ENCODE measurements at regions not wholly inside any gene's neighbourhood (a gene's known extent, or its start where the extent isn't known, plus 50 kb on each side); places are given as distances from the start of the nearest gene placed in this dataset.

GRCh38 chr2:7803515-7803914 lies 878.3 kb upstream of the ID2 start:
- intact Hi-C loops (cut with micrococcal nuclease), result no loop called here
- CTCF ChIA-PET, result interaction anchor here (1.0 kb wide), 1 partner anchor 10 kb away, joined by 3 read pairs; no protein-coding TSS in a partner anchor
- H3K27me3 Mint-ChIP-seq (ENCODE audit: low read depth), result no peaks in the 10 kb centered on the region
- no peak for DNase-seq
- peaks cover 4% of the 10 kb centered on the region for H3K36me3 Mint-ChIP-seq (ENCODE audit: low read depth)
- H3K27ac Mint-ChIP-seq, result no peak overlapping the region
- no peak overlapping the region for H3K4me3 Mint-ChIP-seq
- H3K4me1 Mint-ChIP-seq (ENCODE audit: low read depth), result no peaks in the 10 kb centered on the region
- peaks cover 19% of the 10 kb centered on the region for H3K9me3 Mint-ChIP-seq

DNA sequence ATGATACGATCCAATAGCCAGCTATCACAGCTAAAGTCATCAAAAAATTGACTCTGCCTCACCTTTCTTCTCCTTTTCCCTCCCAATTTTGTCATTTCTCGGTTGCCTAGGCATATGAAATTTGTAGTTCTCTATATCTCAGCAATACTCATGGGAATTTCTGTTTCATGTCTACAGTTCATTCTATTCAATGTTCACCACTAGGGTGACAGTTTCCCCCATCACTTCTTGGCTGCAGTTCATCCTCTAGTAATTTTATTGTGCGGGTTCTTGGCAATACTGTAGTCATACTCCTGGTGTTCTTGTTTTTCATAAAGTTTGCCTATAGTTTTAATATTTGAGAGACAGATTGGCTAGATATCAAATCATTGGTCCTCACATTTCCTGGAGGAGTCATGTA lies 872.2 kb upstream of the ID2 start:
- H3K9me3 Mint-ChIP-seq, result peaks cover 1% of the 10 kb centered on the region
- no peak overlapping the region for H3K27ac Mint-ChIP-seq
- H3K4me1 Mint-ChIP-seq (ENCODE audit: low read depth), result no peaks in the 10 kb centered on the region
- DNase-seq, result no peak
- intact Hi-C loops (cut with micrococcal nuclease), result no loop called here
- H3K4me3 Mint-ChIP-seq, result no peak overlapping the region
- no peaks in the 10 kb centered on the region for H3K27me3 Mint-ChIP-seq (ENCODE audit: low read depth)
- CTCF ChIA-PET, result interaction anchor here (0.6 kb wide), 1 partner anchor 300 kb away, joined by 3 read pairs; no protein-coding TSS in a partner anchor
- H3K36me3 Mint-ChIP-seq (ENCODE audit: low read depth), result no peaks in the 10 kb centered on the region

- intact Hi-C loops (cut with micrococcal nuclease), result no loop called here
- CTCF ChIA-PET, result no interaction called here
Measured at GRCh38 chr2:7811073-7811472, 870.8 kb upstream of the ID2 start.

DNA sequence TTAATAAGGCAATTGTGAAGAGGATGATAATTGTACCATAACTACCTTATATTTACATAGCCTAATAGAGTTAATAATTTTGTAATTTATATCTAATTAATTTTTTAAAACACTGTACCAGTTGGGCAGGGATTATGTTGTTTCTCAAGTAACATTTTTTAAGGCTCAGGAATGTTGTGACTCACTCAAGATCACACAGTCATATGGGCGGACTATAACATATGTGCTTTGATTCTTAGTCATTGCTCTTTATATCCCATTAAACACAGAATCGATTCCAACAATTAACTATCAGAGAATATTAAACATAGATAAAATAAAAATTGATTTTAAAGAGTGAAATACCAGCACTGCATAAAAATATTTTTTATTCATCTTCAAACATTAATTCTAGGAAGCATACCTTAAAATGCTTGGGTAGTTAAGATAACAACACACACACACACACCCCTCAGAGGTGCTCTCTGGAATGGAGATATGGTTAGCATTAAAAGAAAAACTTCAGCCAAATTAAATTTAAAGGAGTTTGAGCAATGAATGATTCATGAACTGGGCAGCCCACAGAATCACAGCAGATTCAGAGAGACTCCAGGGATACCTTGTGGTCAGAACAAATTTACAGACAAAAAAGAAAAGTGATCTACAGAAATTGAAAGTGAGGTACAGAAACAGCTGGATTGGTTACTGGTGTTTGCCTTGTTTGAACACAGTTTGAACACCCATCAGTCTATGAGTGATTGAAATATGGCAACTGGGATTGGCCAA lies 869.4 kb upstream of the ID2 start:
- Mint-ChIP-seq H3K27me3 (ENCODE audit: low read depth) (no peaks in the 10 kb centered on the region), H3K9me3 (no peaks in the 10 kb centered on the region), H3K36me3 (ENCODE audit: low read depth) (no peaks in the 10 kb centered on the region), H3K27ac (no peak overlapping the region), H3K4me3 (no peak overlapping the region), H3K4me1 (ENCODE audit: low read depth) (no peaks in the 10 kb centered on the region)
- CTCF ChIA-PET, result no interaction called here
- DNase-seq, result no peak
- intact Hi-C loops (cut with micrococcal nuclease), result no loop called here

More at GRCh38 chr2:7811073-7811472, 870.8 kb upstream of the ID2 start:
- H3K9me3 Mint-ChIP-seq, result peaks cover 1% of the 10 kb centered on the region
- H3K27ac Mint-ChIP-seq, result no peak overlapping the region
- H3K4me3 Mint-ChIP-seq, result no peak overlapping the region
- no peak for DNase-seq
- no peaks in the 10 kb centered on the region for H3K27me3 Mint-ChIP-seq (ENCODE audit: low read depth)
- H3K4me1 Mint-ChIP-seq (ENCODE audit: low read depth), result no peaks in the 10 kb centered on the region
- no peaks in the 10 kb centered on the region for H3K36me3 Mint-ChIP-seq (ENCODE audit: low read depth)

GRCh38 chr2:7813541-7814292 lies 868.1 kb upstream of the ID2 start:
- H3K4me1 Mint-ChIP-seq (ENCODE audit: low read depth), result no peaks in the 10 kb centered on the region
- CTCF ChIA-PET, result interaction anchor here (0.8 kb wide), 1 partner anchor 10 kb away, joined by 3 read pairs; no protein-coding TSS in a partner anchor
- H3K27ac Mint-ChIP-seq, result no peak overlapping the region
- intact Hi-C loops (cut with micrococcal nuclease), result no loop called here
- no peak for DNase-seq
- H3K9me3 Mint-ChIP-seq, result no peaks in the 10 kb centered on the region
- no peaks in the 10 kb centered on the region for H3K36me3 Mint-ChIP-seq (ENCODE audit: low read depth)
- H3K27me3 Mint-ChIP-seq (ENCODE audit: low read depth), result no peaks in the 10 kb centered on the region
- no peak overlapping the region for H3K4me3 Mint-ChIP-seq

GRCh38 chr2:7815726-7816125 lies 866.1 kb upstream of the ID2 start:
- no peak overlapping the region for H3K27ac Mint-ChIP-seq
- intact Hi-C loops (cut with micrococcal nuclease), result no loop called here
- no peak for DNase-seq
- no peak overlapping the region for H3K4me3 Mint-ChIP-seq
- H3K27me3 Mint-ChIP-seq (ENCODE audit: low read depth), result no peaks in the 10 kb centered on the region
- H3K9me3 Mint-ChIP-seq, result no peaks in the 10 kb centered on the region
- H3K4me1 Mint-ChIP-seq (ENCODE audit: low read depth), result no peaks in the 10 kb centered on the region
- CTCF ChIA-PET, result interaction anchor here (0.6 to 0.7 kb wide), 2 partner anchors 12 to 357 kb away, joined by 3 read pairs; no protein-coding TSS in a partner anchor
- no peaks in the 10 kb centered on the region for H3K36me3 Mint-ChIP-seq (ENCODE audit: low read depth)

DNA sequence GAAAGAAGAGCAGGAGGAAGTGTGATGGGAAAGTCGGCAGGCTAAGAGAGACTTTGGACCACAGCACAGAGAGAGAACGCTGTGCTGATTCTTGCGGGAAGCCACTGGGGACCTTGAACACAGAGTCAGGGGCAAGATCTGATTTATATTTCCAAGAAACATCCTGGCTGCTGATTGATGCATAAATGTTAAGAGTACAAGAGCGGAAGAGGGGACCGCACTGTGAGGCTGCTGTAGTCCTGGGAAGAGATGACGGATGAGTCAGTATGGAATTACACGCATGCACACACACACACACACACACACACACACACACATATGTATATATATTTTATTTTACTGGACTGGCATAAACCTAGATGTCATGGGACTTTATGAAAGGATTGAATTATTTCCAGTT lies 865.6 kb upstream of the ID2 start:
- DNase-seq, result no peak
- intact Hi-C loops (cut with micrococcal nuclease), result no loop called here
- Mint-ChIP-seq H3K9me3 (no peaks in the 10 kb centered on the region), H3K4me1 (ENCODE audit: low read depth) (no peaks in the 10 kb centered on the region), H3K27me3 (ENCODE audit: low read depth) (no peaks in the 10 kb centered on the region), H3K27ac (no peak overlapping the region), H3K4me3 (no peak overlapping the region), H3K36me3 (ENCODE audit: low read depth) (no peaks in the 10 kb centered on the region)
- CTCF ChIA-PET, result no interaction called here

GRCh38 chr2:7816944-7817343 lies 864.9 kb upstream of the ID2 start:
- Mint-ChIP-seq H3K36me3 (ENCODE audit: low read depth) (no peaks in the 10 kb centered on the region), H3K27me3 (ENCODE audit: low read depth) (no peaks in the 10 kb centered on the region), H3K27ac (no peak overlapping the region), H3K4me1 (ENCODE audit: low read depth) (no peaks in the 10 kb centered on the region), H3K4me3 (no peak overlapping the region), H3K9me3 (no peaks in the 10 kb centered on the region)
- intact Hi-C loops (cut with micrococcal nuclease), result no loop called here
- DNase-seq, result no peak
- CTCF ChIA-PET, result no interaction called here

GRCh38 chr2:7819316-7819715 lies 862.5 kb upstream of the ID2 start:
- CTCF ChIA-PET, result interaction anchor here (0.7 kb wide), 1 partner anchor 626 kb away, joined by 3 read pairs; no protein-coding TSS in a partner anchor
- H3K36me3 Mint-ChIP-seq (ENCODE audit: low read depth), result no peaks in the 10 kb centered on the region
- no peak overlapping the region for H3K4me3 Mint-ChIP-seq
- DNase-seq, result no peak
- H3K27ac Mint-ChIP-seq, result no peak overlapping the region
- no peaks in the 10 kb centered on the region for H3K9me3 Mint-ChIP-seq
- H3K4me1 Mint-ChIP-seq (ENCODE audit: low read depth), result peaks cover under 1% of the 10 kb centered on the region
- no peaks in the 10 kb centered on the region for H3K27me3 Mint-ChIP-seq (ENCODE audit: low read depth)
- intact Hi-C loops (cut with micrococcal nuclease), result no loop called here

- no peak overlapping the region for H3K27ac Mint-ChIP-seq
- no peak overlapping the region for H3K4me3 Mint-ChIP-seq
- peaks cover 1% of the 10 kb centered on the region for H3K4me1 Mint-ChIP-seq (ENCODE audit: low read depth)
- H3K36me3 Mint-ChIP-seq (ENCODE audit: low read depth), result no peaks in the 10 kb centered on the region
- no peak for DNase-seq
- no peaks in the 10 kb centered on the region for H3K27me3 Mint-ChIP-seq (ENCODE audit: low read depth)
- intact Hi-C loops (cut with micrococcal nuclease), result no loop called here
- H3K9me3 Mint-ChIP-seq, result no peaks in the 10 kb centered on the region
- CTCF ChIA-PET, result interaction anchor here (0.7 kb wide), 1 partner anchor 625 kb away, joined by 3 read pairs; no protein-coding TSS in a partner anchor
Measured at GRCh38 chr2:7819850-7820249, 862.0 kb upstream of the ID2 start.

GRCh38 chr2:7824211-7824610 lies 857.6 kb upstream of the ID2 start:
- Mint-ChIP-seq H3K27me3 (ENCODE audit: low read depth) (no peaks in the 10 kb centered on the region), H3K36me3 (ENCODE audit: low read depth) (no peaks in the 10 kb centered on the region), H3K4me3 (no peak overlapping the region), H3K4me1 (ENCODE audit: low read depth) (peaks cover 16% of the 10 kb centered on the region), H3K9me3 (no peaks in the 10 kb centered on the region), H3K27ac (no peak overlapping the region)
- DNase-seq, result no peak
- intact Hi-C loops (cut with micrococcal nuclease), result loop anchor here (2.0 kb wide), 1 partner anchor 909 kb away; no protein-coding TSS in a partner anchor
- CTCF ChIA-PET, result interaction anchor here (0.5 kb wide), 1 partner anchor 226 kb away, joined by 3 read pairs; no protein-coding TSS in a partner anchor

GRCh38 chr2:7825591-7826312 lies 856.1 kb upstream of the ID2 start:
- H3K4me3 Mint-ChIP-seq, result no peak overlapping the region
- H3K4me1 Mint-ChIP-seq (ENCODE audit: low read depth), result peaks cover 16% of the 10 kb centered on the region
- DNase-seq, result peak; percentile 86
- no peaks in the 10 kb centered on the region for H3K36me3 Mint-ChIP-seq (ENCODE audit: low read depth)
- no peaks in the 10 kb centered on the region for H3K27me3 Mint-ChIP-seq (ENCODE audit: low read depth)
- peak overlapping the region; percentile 86 for H3K27ac Mint-ChIP-seq
- CTCF ChIA-PET, result interaction anchor here (0.8 to 1.7 kb wide), 2 partner anchors 21 to 258 kb away, joined by 3 to 5 read pairs; no protein-coding TSS in a partner anchor
- intact Hi-C loops (cut with micrococcal nuclease), result loop anchor here (1.0 to 5.0 kb wide), 17 partner anchors 23 to 911 kb away; no protein-coding TSS in a partner anchor
- no peaks in the 10 kb centered on the region for H3K9me3 Mint-ChIP-seq

All from activated naive CD4-positive, alpha-beta T cell treated with anti-CD3 and anti-CD28 coated beads for 36 hours (primary cell).